ENCODE measurements at regions not wholly inside any gene's neighbourhood (a gene's known extent, or its start where the extent isn't known, plus 50 kb on each side); places are given as distances from the start of the nearest gene placed in this dataset.

GRCh38 chr2:228614741-228615140 is 433.3 kb upstream of the SPHKAP start:
- DNase-seq (ENCODE audit: low spot score): no peak
- Histone ChIP-seq H3K4me1 (ENCODE audit: control insufficient read depth in 4 of 4, insufficient read depth in 4 of 4, low read length in 3 of 4) (no peaks in the 10 kb centered on the region), H3K4me3 (ENCODE audit: low read depth in 1 of 3, low read length in 3 of 3) (no peak overlapping the region), H3K27ac (ENCODE audit: low read depth in 1 of 2, low read length in 2 of 2) (no peak overlapping the region), H3K9ac (ENCODE audit: low read depth in 1 of 2, low read length in 2 of 2) (no peak overlapping the region), H3K9me3 (ENCODE audit: control insufficient read depth in 4 of 4, low read length in 3 of 4) (no peaks in the 10 kb centered on the region), H3K27me3 (ENCODE audit: control insufficient read depth in 4 of 4, insufficient read depth in 4 of 4, low read length in 3 of 4) (no peaks in the 10 kb centered on the region), H3K36me3 (ENCODE audit: control insufficient read depth in 4 of 4, insufficient read depth in 3 of 4, low read depth in 1 of 4, low read length in 3 of 4) (no peaks in the 10 kb centered on the region)
- no peak for TF ChIP-seq YY1 (IDR thresholded peaks at IDR 0.05)
- TF ChIP-seq EGR1 (IDR thresholded peaks at IDR 0.05; ENCODE audit: low read depth in 2 of 2): no peak
- no peak for TF ChIP-seq MAX (IDR thresholded peaks at IDR 0.05)
- WGBS: 73% methylated on average over 2 of the region's 2 CpGs

- Histone ChIP-seq H3K9me3 (ENCODE audit: control insufficient read depth in 4 of 4, low read length in 3 of 4) (no peaks in the 10 kb centered on the region), H3K27me3 (ENCODE audit: control insufficient read depth in 4 of 4, insufficient read depth in 4 of 4, low read length in 3 of 4) (no peaks in the 10 kb centered on the region), H3K4me3 (ENCODE audit: low read depth in 1 of 3, low read length in 3 of 3) (no peak overlapping the region), H3K36me3 (ENCODE audit: control insufficient read depth in 4 of 4, insufficient read depth in 3 of 4, low read depth in 1 of 4, low read length in 3 of 4) (no peaks in the 10 kb centered on the region), H3K27ac (ENCODE audit: low read depth in 1 of 2, low read length in 2 of 2) (no peak overlapping the region), H3K4me1 (ENCODE audit: control insufficient read depth in 4 of 4, insufficient read depth in 4 of 4, low read length in 3 of 4) (no peaks in the 10 kb centered on the region), H3K9ac (ENCODE audit: low read depth in 1 of 2, low read length in 2 of 2) (no peak overlapping the region)
- 83% methylated on average over 8 of the region's 8 CpGs for WGBS
- TF ChIP-seq YY1 (IDR thresholded peaks at IDR 0.05): no peak
- TF ChIP-seq MAX (IDR thresholded peaks at IDR 0.05): no peak
- TF ChIP-seq NR2F2 (IDR thresholded peaks at IDR 0.05): no peak
- no peak for DNase-seq (ENCODE audit: low spot score)
Observed at GRCh38 chr2:228613133-228613850, 431.8 kb upstream of the SPHKAP start.

GRCh38 chr2:228611171-228611570 is 429.7 kb upstream of the SPHKAP start:
- Histone ChIP-seq H3K27me3 (ENCODE audit: control insufficient read depth in 4 of 4, insufficient read depth in 4 of 4, low read length in 3 of 4) (no peaks in the 10 kb centered on the region), H3K4me1 (ENCODE audit: control insufficient read depth in 4 of 4, insufficient read depth in 4 of 4, low read length in 3 of 4) (no peaks in the 10 kb centered on the region), H3K9me3 (ENCODE audit: control insufficient read depth in 4 of 4, low read length in 3 of 4) (no peaks in the 10 kb centered on the region), H3K9ac (ENCODE audit: low read depth in 1 of 2, low read length in 2 of 2) (no peak overlapping the region), H3K4me3 (ENCODE audit: low read depth in 1 of 3, low read length in 3 of 3) (no peak overlapping the region), H3K27ac (ENCODE audit: low read depth in 1 of 2, low read length in 2 of 2) (no peak overlapping the region), H3K36me3 (ENCODE audit: control insufficient read depth in 4 of 4, insufficient read depth in 3 of 4, low read depth in 1 of 4, low read length in 3 of 4) (no peaks in the 10 kb centered on the region)
- no peak for DNase-seq (ENCODE audit: low spot score)
- no peak for TF ChIP-seq YY1 (IDR thresholded peaks at IDR 0.05)
- no peak for TF ChIP-seq GABPA (IDR thresholded peaks at IDR 0.05 in 1 of 2, conservative IDR thresholded peaks at IDR 0.05 in 1 of 2)
- TF ChIP-seq SP1 (IDR thresholded peaks at IDR 0.05): no peak
- no peak for TF ChIP-seq NR2F2 (IDR thresholded peaks at IDR 0.05)
- no peak for TF ChIP-seq JUND (IDR thresholded peaks at IDR 0.05)
- TF ChIP-seq CTCF (IDR thresholded peaks at IDR 0.05; ENCODE audit: low read depth, low read length, missing input control): no peak
- TF ChIP-seq FOXA2 (IDR thresholded peaks at IDR 0.05): no peak
- no peak for TF ChIP-seq ATF3 (IDR thresholded peaks at IDR 0.05)
- no peak for TF ChIP-seq MAX (IDR thresholded peaks at IDR 0.05)
- WGBS: 85% methylated on average over 1 of the region's 1 CpG

Measured in liver (tissue), 8 donors.